Transverse colon (tissue), 4 donors: ENCODE measurements at regions not wholly inside any gene's neighbourhood (a gene's known extent, or its start where the extent isn't known, plus 50 kb on each side); places are given as distances from the start of the nearest gene placed in this dataset.

Experiments used
- CTCF ChIP-seq, 5 experiments: fragments of 200-600 bp in 3 of 5; fragments of 450-650 bp in 2 of 5; sonication (generic) in 3 of 5; IDR thresholded peaks; 1 replicate in 2 of 5; 2 replicates in 3 of 5; pipeline ENCODE4 v1.5.1; 2016 to 2017; ENCODE audit warnings: antibody characterized with exemption in 5 of 5, inconsistent platforms in 3 of 5, mild to moderate bottlenecking in 2 of 5, moderate library complexity in 1 of 5
- POLR2A ChIP-seq: fragments of 450-650 bp; IDR thresholded peaks from one replicate; pipeline ENCODE4 v1.6.1; 2016; ENCODE audit warnings: antibody characterized with exemption, mild to moderate bottlenecking, moderate library complexity
- POLR2AphosphoS5 ChIP-seq, 3 donors: sonication (generic); formaldehyde crosslinking; IDR thresholded peaks; one replicate each; pipeline ENCODE4 v1.6.1; 2016; ENCODE audit warnings: antibody characterized with exemption in 3 of 3

- TF ChIP-seq POLR2AphosphoS5 (IDR thresholded peaks at IDR 0.05) (no peak), CTCF (IDR thresholded peaks at IDR 0.05) (no peak), POLR2A (no peak)
These were observed 72.4 kb upstream of the LRRC55 start for GRCh38 chr11:57109331-57109730.
